Suppressor macrophage treated with lipopolysaccharide for 4 hours (primary cell): ENCODE measurements at regions not wholly inside any gene's neighbourhood (a gene's known extent, or its start where the extent isn't known, plus 50 kb on each side); places are given as distances from the start of the nearest gene placed in this dataset.

ENCODE experiments used
- DNase-seq: peaks from one replicate; pipeline ENCODE4 v3.0.0-alpha.2; 2020

- no peak for DNase-seq
Measured at GRCh38 chr1:82845866-82846265, 1045.1 kb downstream of the ADGRL2 start.

- no peak for DNase-seq
Measured at GRCh38 chr1:82844911-82845827, 1044.4 kb downstream of the ADGRL2 start.

GRCh38 chr1:82844447-82844846 is 1043.7 kb downstream of the ADGRL2 start:
- DNase-seq, result no peak

GRCh38 chr1:82843876-82844275 is 1043.1 kb downstream of the ADGRL2 start:
- DNase-seq, result no peak

GRCh38 chr1:82840192-82840591 is 1039.5 kb downstream of the ADGRL2 start:
- no peak for DNase-seq

GRCh38 chr1:82837766-82838465 is 1037.2 kb downstream of the ADGRL2 start:
- no peak for DNase-seq

GRCh38 chr1:82836973-82837680 is 1036.4 kb downstream of the ADGRL2 start:
- no peak for DNase-seq

GRCh38 chr1:82836213-82836972 is 1035.7 kb downstream of the ADGRL2 start:
- no peak for DNase-seq

- no peak for DNase-seq
Measured at GRCh38 chr1:82830690-82831380, 1030.1 kb downstream of the ADGRL2 start.

GRCh38 chr1:82829527-82829926 is 1028.8 kb downstream of the ADGRL2 start:
- no peak for DNase-seq

GRCh38 chr1:82823876-82824275 is 1023.1 kb downstream of the ADGRL2 start:
- DNase-seq, result no peak

GRCh38 chr1:82820816-82821215 is 1020.1 kb downstream of the ADGRL2 start:
- DNase-seq, result no peak

GRCh38 chr1:82819234-82819633 is 1018.5 kb downstream of the ADGRL2 start:
- DNase-seq, result no peak

GRCh38 chr1:82818586-82818985 is 1017.9 kb downstream of the ADGRL2 start:
- no peak for DNase-seq

GRCh38 chr1:82813386-82813785 is 1012.7 kb downstream of the ADGRL2 start:
- DNase-seq, result no peak

GRCh38 chr1:82810601-82811000 is 1009.9 kb downstream of the ADGRL2 start:
- no peak for DNase-seq

- DNase-seq, result no peak
Measured at GRCh38 chr1:82807563-82807962, 1006.8 kb downstream of the ADGRL2 start.

GRCh38 chr1:82806133-82806532 is 1005.4 kb downstream of the ADGRL2 start:
- DNase-seq, result no peak

GRCh38 chr1:82801176-82801575 is 1000.4 kb downstream of the ADGRL2 start:
- no peak for DNase-seq

- no peak for DNase-seq
Measured at GRCh38 chr1:82800721-82801120, 1000.0 kb downstream of the ADGRL2 start.

GRCh38 chr1:82799261-82799660 is 998.5 kb downstream of the ADGRL2 start:
- no peak for DNase-seq

- DNase-seq, result peak; percentile 37
Measured at GRCh38 chr1:82795508-82796149, 994.9 kb downstream of the ADGRL2 start.
